Gastrocnemius medialis (tissue), 4 donors: ENCODE measurements at regions not wholly inside any gene's neighbourhood (a gene's known extent, or its start where the extent isn't known, plus 50 kb on each side); places are given as distances from the start of the nearest gene placed in this dataset.

Experiments
- ATAC-seq, 2 donors: fragments of 150-250 bp; one replicate each; pipeline ENCODE4 v1.9.1; 2016
- DNase-seq, 2 donors: peaks; one replicate each; pipeline ENCODE4 v3.0.0-alpha.2; 2019
- H3K27ac ChIP-seq, 4 donors: fragments of 200-600 bp; sonication (generic); 1 replicate in 1 of 4; 2 replicates in 3 of 4; pipeline ENCODE4 v1.5.1; 2016 to 2018; ENCODE audit warnings: mild to moderate bottlenecking in 2 of 4, moderate library complexity in 1 of 4
- H3K27me3 ChIP-seq, 3 donors: fragments of 200-600 bp; sonication (generic) in 2 of 3; 1 replicate in 1 of 3; 2 replicates in 2 of 3; pipeline versions ENCODE4 v1.5.1 to v1.6.0; 2016 to 2019; ENCODE audit warnings: mild to moderate bottlenecking in 1 of 3, moderate library complexity in 1 of 3
- H3K36me3 ChIP-seq, 2 donors: fragments of 200-600 bp; sonication (generic) in 1 of 2; one replicate each; pipeline ENCODE4 v1.5.1; 2017 to 2018
- H3K4me1 ChIP-seq, 2 donors: fragments of 200-600 bp; sonication (generic) in 1 of 2; one replicate each; pipeline ENCODE4 v1.5.1; 2016 to 2017; ENCODE audit warnings: mild to moderate bottlenecking in 2 of 2
- H3K4me3 ChIP-seq, 4 donors: fragments of 200-600 bp; sonication (generic) in 3 of 4; 1 replicate in 1 of 4; 2 replicates in 3 of 4; pipeline ENCODE4 v1.5.1; 2016 to 2019; ENCODE audit warnings: mild to moderate bottlenecking in 2 of 4
- H3K9me3 ChIP-seq, 3 donors: fragments of 200-600 bp; sonication (generic) in 2 of 3; 1 replicate in 1 of 3; 2 replicates in 2 of 3; pipeline ENCODE4 v1.5.1; 2016 to 2019
- CTCF ChIP-seq, 5 experiments: fragments of 450-650 bp in 3 of 5; fragments of 200-600 bp in 2 of 5; sonication (generic) in 2 of 5; IDR thresholded peaks in 4 of 5; conservative IDR thresholded peaks in 1 of 5; 1 replicate in 4 of 5; 2 replicates in 1 of 5; pipeline ENCODE4 v1.5.1; 2016 to 2019; ENCODE audit warnings: antibody characterized with exemption in 5 of 5, mild to moderate bottlenecking in 3 of 5, moderate library complexity in 3 of 5
- POLR2A ChIP-seq, 2 donors: fragments of 450-650 bp; IDR thresholded peaks; one replicate each; pipeline ENCODE4 v1.6.1; 2017; ENCODE audit warnings: antibody characterized with exemption in 2 of 2, mild to moderate bottlenecking in 2 of 2, moderate library complexity in 2 of 2
- in situ Hi-C, 4 donors: fragments of 200-750 bp; cut with MboI; loops; one replicate each; pipeline versions ENCODE4 v1.15.0 to v1.8.0; 2017; ENCODE audit warnings: low sequenced_read_pairs in 4 of 4
- intact Hi-C: fragments of 100-400 bp; cut with DNase I; formaldehyde crosslinking; loops from one replicate; pipeline ENCODE4 v1.15.1; 2023; ENCODE audit warnings: low total_unique reads

GRCh38 chr7:148950806-148951205, 66.7 kb upstream of the EZH2 start:
- in situ Hi-C loops (loop anchor here in 2 of 4 donors (25.0 kb wide), 2 partner anchors 89 to 239 kb away; no protein-coding TSS in a partner anchor), intact Hi-C loops (no loop called here)
- Histone ChIP-seq H3K27me3 (no peaks in the 10 kb centered on the region), H3K27ac (no peak overlapping the region), H3K9me3 (no peaks in the 10 kb centered on the region), H3K36me3 (no peaks in the 10 kb centered on the region), H3K4me3 (no peak overlapping the region), H3K4me1 (no peaks in the 10 kb centered on the region)
- no peak for DNase-seq
- ATAC-seq = no peak
- TF ChIP-seq CTCF (IDR thresholded peaks at IDR 0.05 in 4 of 5, conservative IDR thresholded peaks at IDR 0.05 in 1 of 5) (no peak), POLR2A (IDR thresholded peaks at IDR 0.05) (no peak)

GRCh38 chr7:148944935-148945934, 61.1 kb upstream of the EZH2 start:
- DNase-seq = peak in 1 of 2 donors; percentile 20
- intact Hi-C loops = loop anchor here (5.0 kb wide), 1 partner anchor 927 kb away; the partner anchor contains the start of gene ATP6V0E2
- in situ Hi-C loops = no loop called here

DNA sequence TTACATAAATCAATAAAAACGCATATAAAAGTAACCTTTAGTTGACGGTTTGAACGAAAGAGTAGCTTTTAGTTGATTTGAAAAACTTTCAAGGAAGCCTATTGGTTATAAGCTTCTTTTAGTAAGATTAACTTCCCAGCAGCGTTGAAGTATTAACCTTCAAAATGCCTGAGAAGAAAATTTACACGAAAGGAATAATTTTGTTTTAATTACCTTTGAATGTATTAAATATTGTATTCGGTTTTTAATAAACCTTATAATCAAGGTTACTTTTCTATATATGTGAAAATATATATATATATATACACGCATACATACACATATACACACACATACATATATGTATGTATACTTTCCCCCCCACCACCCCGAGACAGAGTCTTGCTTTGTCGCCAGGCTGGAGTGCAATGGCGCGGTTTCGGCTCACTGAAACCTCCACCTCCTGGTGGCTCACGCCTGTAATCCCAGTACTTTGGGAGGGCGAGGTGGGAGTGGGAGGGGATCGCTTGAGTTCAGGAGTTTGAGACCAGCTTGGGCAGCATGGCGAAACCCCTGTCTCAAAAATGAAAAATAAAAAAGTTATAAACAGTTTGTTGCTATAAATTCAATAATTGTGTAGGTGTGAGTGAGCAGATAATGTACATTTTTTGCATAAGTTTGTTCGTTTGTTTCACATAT, 57.6 kb upstream of the EZH2 start:
- TF ChIP-seq POLR2A (IDR thresholded peaks at IDR 0.05) (no peak), CTCF (IDR thresholded peaks at IDR 0.05 in 4 of 5, conservative IDR thresholded peaks at IDR 0.05 in 1 of 5) (peak; percentile 27 to 74 (median 47))
- Histone ChIP-seq H3K27me3 (no peaks in the 10 kb centered on the region), H3K9me3 (no peaks in the 10 kb centered on the region), H3K4me1 (peaks cover 7 to 10% of the 10 kb centered on the region in 2 donors), H3K27ac (peak overlapping the region; percentile 92 to 97 (median 94)), H3K36me3 (no peaks in the 10 kb centered on the region), H3K4me3 (peak overlapping the region; percentile 77 to 99 (median 87))
- ATAC-seq (peak; percentile 51 to 57), DNase-seq (peak; percentile 32 to 58)
- in situ Hi-C loops (no loop called here), intact Hi-C loops (loop anchor here (1.0 to 5.0 kb wide), 7 partner anchors 21 to 931 kb away; partner anchors contain the start of genes ATP6V0E2, CUL1, EZH2 and PDIA4)

More at GRCh38 chr7:148944935-148945934, 61.1 kb upstream of the EZH2 start:
- H3K36me3 ChIP-seq = no peaks in the 10 kb centered on the region
- H3K27me3 ChIP-seq = no peaks in the 10 kb centered on the region
- H3K27ac ChIP-seq = no peak overlapping the region
- no peaks in the 10 kb centered on the region for H3K9me3 ChIP-seq
- TF ChIP-seq POLR2A (IDR thresholded peaks at IDR 0.05) (no peak), CTCF (IDR thresholded peaks at IDR 0.05 in 4 of 5, conservative IDR thresholded peaks at IDR 0.05 in 1 of 5) (no peak)
- no peak overlapping the region for H3K4me3 ChIP-seq
- peaks cover 0 to 7% of the 10 kb centered on the region in 2 donors for H3K4me1 ChIP-seq
- peak in 1 of 2 donors; percentile 34 for ATAC-seq

DNA sequence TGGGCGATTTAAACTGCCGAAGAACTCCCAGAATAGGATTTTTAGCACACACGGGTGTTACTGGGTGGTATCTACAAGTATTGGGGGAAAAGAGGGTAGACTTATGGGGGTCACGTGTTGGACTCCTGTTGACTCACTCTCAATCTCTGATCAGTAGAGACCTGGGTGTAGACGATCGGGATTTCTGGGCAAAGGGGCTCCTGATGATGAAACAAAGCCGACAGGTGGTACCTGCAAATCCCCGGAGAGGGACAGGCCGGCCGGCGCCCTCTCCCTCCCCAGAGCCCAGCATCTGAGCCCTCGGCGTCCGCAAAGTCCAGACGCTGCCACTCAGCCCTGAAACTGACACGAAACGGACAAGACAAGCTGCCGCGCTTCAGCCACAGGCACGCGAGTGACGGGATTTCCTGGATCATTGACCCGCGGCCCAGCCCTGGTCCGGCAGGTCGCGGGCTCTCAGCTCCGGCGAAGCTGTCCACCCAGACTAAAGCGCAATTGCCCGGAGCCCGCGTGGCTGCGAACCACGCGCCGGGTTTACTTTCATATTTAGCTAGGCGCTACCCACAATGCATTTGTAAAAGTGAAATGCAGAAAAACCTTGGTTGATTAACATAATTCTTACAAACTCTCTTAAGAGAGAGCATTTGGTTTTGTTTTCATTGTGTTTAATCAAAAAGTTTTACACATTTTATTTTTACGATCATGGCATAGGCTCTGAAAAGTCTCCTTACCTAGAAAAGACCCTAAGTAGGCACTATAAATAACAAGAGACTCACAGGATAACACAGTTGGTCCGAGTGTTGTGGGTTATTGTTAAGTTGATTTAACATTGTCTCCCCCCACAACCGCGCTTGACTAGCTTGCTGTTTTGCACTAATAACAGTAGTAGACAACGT, 56.9 kb upstream of the EZH2 start:
- peak overlapping the region; percentile 92 to 97 (median 94) for H3K27ac ChIP-seq

More for the DNA sequence above, 56.9 kb upstream of the EZH2 start:
- in situ Hi-C loops = no loop called here
- DNase-seq (peak; percentile 66 to 81), ATAC-seq (peak; percentile 89 to 90)
- Histone ChIP-seq H3K4me1 (peaks cover 7 to 10% of the 10 kb centered on the region in 2 donors), H3K9me3 (no peaks in the 10 kb centered on the region), H3K36me3 (no peaks in the 10 kb centered on the region), H3K4me3 (peak overlapping the region; percentile 77 to 99 (median 87)), H3K27me3 (no peaks in the 10 kb centered on the region)
- intact Hi-C loops = loop anchor here (1.0 to 5.0 kb wide), 7 partner anchors 22 to 931 kb away; partner anchors contain the start of genes ATP6V0E2, CUL1, EZH2 and PDIA4
- TF ChIP-seq CTCF (IDR thresholded peaks at IDR 0.05 in 4 of 5, conservative IDR thresholded peaks at IDR 0.05 in 1 of 5) = no peak
- TF ChIP-seq POLR2A (IDR thresholded peaks at IDR 0.05) = peak; percentile 76 to 77
